Mucosa of rectum (tissue), 2 donors: ENCODE measurements at regions not wholly inside any gene's neighbourhood (a gene's known extent, or its start where the extent isn't known, plus 50 kb on each side); places are given as distances from the start of the nearest gene placed in this dataset.

Experiments
- H3K27ac ChIP-seq, 2 donors: one replicate each; pipeline ENCODE4 v1.7.0; 2013; ENCODE audit warnings: inconsistent platforms in 2 of 2, low read depth in 2 of 2, low read length in 2 of 2
- H3K27me3 ChIP-seq, 2 donors: one replicate each; pipeline ENCODE4 v1.7.0; 2013; ENCODE audit warnings: low read length in 2 of 2; ENCODE audit not compliant: control insufficient read depth in 2 of 2, insufficient read depth in 2 of 2
- H3K36me3 ChIP-seq, 2 donors: one replicate each; pipeline ENCODE4 v1.7.0; 2013; ENCODE audit warnings: low read length in 2 of 2; ENCODE audit not compliant: control insufficient read depth in 2 of 2, insufficient read depth in 2 of 2
- H3K4me1 ChIP-seq, 2 donors: one replicate each; pipeline ENCODE4 v1.7.0; 2013; ENCODE audit warnings: low read length in 2 of 2, mild to moderate bottlenecking in 1 of 2; ENCODE audit not compliant: control insufficient read depth in 2 of 2, insufficient read depth in 2 of 2
- H3K4me3 ChIP-seq, 2 donors: one replicate each; pipeline ENCODE4 v1.7.0; 2013; ENCODE audit warnings: low read length in 2 of 2
- H3K9ac ChIP-seq, 2 donors: one replicate each; pipeline ENCODE4 v1.7.0; 2013; ENCODE audit warnings: low read length in 2 of 2, low read depth in 1 of 2, mild to moderate bottlenecking in 1 of 2
- H3K9me3 ChIP-seq, 2 donors: one replicate each; pipeline ENCODE4 v1.7.0; 2013; ENCODE audit warnings: low read length in 2 of 2; ENCODE audit not compliant: control insufficient read depth in 2 of 2
- donor health status: healthy.
- donor health status: Normal muscosa, but diverticular disease.

DNA sequence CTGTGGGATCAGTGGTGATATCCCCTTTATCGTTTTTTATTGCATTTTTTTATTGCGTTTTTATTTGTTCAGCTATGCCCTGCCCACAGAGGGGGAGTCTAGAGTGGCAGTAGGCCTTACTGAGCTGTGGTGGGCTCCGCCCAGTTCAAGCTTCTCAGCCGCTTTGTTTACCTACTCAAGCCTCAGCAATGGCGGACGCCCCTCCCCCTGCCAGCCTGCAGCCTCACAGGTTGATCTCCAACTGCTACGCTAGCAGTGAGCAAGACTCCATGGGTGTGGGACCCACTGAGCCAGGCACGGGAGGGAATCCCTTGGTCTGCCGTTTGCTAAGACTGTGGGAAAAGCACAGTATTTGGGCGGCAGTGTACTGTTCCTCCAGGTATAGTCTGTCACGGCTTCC, 500.6 kb upstream of the MCTP2 start:
- Histone ChIP-seq H3K27ac (no peak overlapping the region), H3K27me3 (no peaks in the 10 kb centered on the region), H3K4me1 (no peaks in the 10 kb centered on the region), H3K9me3 (peaks cover 0 to 1% of the 10 kb centered on the region in 2 donors), H3K9ac (no peak overlapping the region), H3K36me3 (no peaks in the 10 kb centered on the region), H3K4me3 (no peak overlapping the region)

DNA sequence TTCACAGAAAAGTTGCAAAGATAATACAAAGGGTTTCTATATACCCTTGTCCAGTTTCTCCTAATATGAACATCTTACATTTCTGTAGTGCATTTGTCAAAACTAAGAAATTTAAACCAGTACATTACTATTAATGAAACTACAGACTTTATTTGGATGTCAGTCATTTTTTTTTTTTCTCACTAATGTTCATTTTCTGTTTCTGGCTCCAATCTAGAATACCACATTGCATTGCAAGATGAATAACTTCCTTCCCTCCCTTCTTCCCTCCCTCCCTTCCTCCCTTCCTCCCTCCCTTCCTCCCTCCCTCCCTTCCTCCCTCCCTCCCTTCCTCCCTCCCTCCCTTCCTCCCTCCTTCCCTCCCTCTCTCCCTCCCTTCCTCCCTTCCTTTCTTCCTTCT, 509.2 kb upstream of the MCTP2 start:
- Histone ChIP-seq H3K4me3 (no peak overlapping the region), H3K4me1 (no peaks in the 10 kb centered on the region), H3K9me3 (no peaks in the 10 kb centered on the region), H3K27ac (no peak overlapping the region), H3K9ac (no peak overlapping the region), H3K36me3 (no peaks in the 10 kb centered on the region), H3K27me3 (no peaks in the 10 kb centered on the region)

DNA sequence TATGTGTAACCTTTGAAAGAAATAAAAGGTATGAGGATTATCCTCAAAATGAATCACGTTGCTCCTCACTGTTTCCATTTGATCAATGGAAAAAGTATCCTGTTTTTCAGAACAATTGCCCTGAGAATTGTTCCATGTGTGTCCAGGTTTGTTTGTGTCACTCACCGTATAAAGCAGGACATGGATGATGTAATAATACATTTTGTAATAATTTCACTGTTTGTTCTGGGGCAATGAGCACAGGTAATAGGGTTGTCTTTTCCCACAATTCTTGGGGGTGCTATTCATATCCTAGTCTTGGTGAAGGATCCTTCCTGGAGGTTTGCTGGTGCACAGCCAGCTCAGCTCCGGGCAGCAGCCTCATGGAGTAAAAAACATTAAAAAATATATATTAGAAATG, 510.8 kb upstream of the MCTP2 start:
- no peaks in the 10 kb centered on the region for H3K4me1 ChIP-seq
- H3K9me3 ChIP-seq = no peaks in the 10 kb centered on the region
- H3K27ac ChIP-seq = no peak overlapping the region
- H3K27me3 ChIP-seq = no peaks in the 10 kb centered on the region
- H3K4me3 ChIP-seq = no peak overlapping the region
- H3K36me3 ChIP-seq = no peaks in the 10 kb centered on the region
- no peak overlapping the region for H3K9ac ChIP-seq

DNA sequence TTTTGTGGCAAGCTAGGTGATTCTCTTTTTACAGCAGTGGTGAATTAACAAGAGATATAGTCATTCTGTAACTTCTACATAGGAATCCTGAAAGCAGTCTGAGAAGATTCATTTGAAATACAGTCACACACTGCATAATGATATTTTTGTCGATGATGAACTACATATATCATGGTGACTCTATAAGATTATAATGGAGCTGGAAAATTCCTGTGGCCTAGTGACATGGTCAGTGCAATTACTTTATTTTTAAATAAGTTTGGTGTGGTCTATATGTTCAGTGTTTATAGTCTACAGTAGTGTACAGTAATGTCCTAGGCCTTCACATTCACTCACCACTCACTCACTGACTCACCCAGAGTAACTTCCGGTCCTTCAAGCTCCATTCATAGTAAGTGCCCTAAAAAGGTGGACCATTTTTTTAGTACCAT, 511.4 kb upstream of the MCTP2 start:
- Histone ChIP-seq H3K4me3 (no peak overlapping the region), H3K27ac (no peak overlapping the region), H3K9me3 (no peaks in the 10 kb centered on the region), H3K36me3 (no peaks in the 10 kb centered on the region), H3K27me3 (no peaks in the 10 kb centered on the region), H3K4me1 (no peaks in the 10 kb centered on the region), H3K9ac (no peak overlapping the region)

DNA sequence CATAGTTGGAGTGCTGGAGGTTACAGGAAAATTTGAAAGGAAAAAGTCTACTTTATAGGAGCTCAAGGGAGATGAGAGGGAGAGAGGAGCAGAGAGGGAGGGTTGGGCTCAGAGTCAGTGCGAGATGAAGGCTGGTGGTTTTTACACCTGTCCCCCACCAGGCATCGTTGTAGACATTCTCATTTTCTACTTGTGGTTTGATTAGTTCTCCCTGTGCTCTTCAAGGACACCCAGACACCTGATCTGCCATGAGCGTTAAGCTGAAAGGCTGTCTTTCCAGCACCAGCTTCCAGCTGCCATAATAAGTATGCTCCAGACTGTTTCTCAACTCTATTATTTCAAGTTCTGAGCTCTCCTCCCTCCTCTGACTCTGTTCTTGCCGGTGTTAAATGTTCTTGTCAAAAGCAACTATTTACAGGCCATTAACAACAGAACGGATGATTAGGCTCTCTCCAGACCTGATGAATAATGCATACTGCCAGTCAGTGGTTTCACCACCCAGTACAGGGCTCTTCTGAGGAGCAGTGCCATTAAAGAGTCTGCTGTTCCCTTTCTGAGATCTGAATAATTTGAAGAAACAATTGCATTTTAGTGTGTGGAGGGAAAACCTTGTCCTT, 514.6 kb upstream of the MCTP2 start:
- Histone ChIP-seq H3K9ac (no peak overlapping the region), H3K27ac (no peak overlapping the region), H3K4me3 (no peak overlapping the region), H3K27me3 (no peaks in the 10 kb centered on the region), H3K36me3 (no peaks in the 10 kb centered on the region), H3K9me3 (no peaks in the 10 kb centered on the region), H3K4me1 (no peaks in the 10 kb centered on the region)

DNA sequence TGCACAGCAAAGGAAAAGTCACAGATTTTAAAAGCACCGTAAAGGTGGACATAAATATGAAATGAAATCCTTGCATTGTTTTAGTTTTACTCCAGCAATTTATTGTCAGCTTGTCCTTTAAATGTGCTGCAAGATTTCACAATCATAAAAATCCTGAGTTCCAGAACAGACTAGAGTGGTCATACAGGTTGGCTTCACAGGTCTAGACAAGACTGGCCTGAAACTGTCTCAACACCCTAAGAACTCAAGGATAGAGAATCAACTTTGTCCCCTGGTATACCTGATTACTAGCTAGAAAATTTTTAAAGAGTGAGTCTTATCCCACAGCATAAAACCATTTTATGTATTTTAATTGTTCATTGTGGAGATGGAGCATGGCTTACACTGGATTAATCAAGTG, 521.7 kb upstream of the MCTP2 start:
- H3K27ac ChIP-seq = no peak overlapping the region
- H3K9ac ChIP-seq = no peak overlapping the region
- H3K4me1 ChIP-seq = no peaks in the 10 kb centered on the region
- no peaks in the 10 kb centered on the region for H3K9me3 ChIP-seq
- H3K36me3 ChIP-seq = no peaks in the 10 kb centered on the region
- H3K27me3 ChIP-seq = no peaks in the 10 kb centered on the region
- no peak overlapping the region for H3K4me3 ChIP-seq

DNA sequence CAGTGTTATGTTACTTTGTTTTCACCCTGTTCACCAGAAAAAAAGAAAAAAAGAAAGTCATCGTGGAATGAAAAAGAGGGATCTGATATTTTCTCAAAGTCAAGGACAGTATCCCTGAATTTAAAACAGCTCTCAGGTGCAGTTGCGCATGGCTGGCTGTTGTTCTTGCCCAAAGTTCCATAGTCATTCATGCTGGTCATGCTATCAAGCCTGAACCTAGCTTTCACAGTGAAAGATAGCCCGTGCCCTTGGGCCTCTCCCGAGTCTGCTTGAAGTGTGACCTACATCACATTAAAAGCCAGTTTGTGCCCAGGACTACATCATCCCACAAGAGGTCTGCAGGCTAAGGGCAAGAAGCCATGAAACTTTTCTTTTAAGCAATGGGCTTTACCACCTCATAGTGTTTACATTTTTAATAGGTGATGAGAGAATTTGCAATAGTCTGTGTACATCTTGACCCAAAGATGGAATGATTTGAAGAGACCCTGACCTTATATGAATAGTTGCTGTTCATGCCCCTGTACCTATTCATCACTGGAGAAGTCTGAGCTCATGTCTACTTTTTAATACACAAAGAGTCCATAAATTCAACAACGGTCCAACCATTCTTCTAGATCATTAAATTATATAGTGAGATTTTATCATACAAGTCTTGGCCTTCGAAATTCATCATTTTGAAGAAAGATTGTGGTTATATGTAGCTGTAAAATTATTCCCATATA, 522.5 kb upstream of the MCTP2 start:
- no peak overlapping the region for H3K9ac ChIP-seq
- H3K27me3 ChIP-seq = no peaks in the 10 kb centered on the region
- no peak overlapping the region for H3K27ac ChIP-seq
- no peaks in the 10 kb centered on the region for H3K9me3 ChIP-seq
- H3K36me3 ChIP-seq = no peaks in the 10 kb centered on the region
- no peaks in the 10 kb centered on the region for H3K4me1 ChIP-seq
- H3K4me3 ChIP-seq = no peak overlapping the region

DNA sequence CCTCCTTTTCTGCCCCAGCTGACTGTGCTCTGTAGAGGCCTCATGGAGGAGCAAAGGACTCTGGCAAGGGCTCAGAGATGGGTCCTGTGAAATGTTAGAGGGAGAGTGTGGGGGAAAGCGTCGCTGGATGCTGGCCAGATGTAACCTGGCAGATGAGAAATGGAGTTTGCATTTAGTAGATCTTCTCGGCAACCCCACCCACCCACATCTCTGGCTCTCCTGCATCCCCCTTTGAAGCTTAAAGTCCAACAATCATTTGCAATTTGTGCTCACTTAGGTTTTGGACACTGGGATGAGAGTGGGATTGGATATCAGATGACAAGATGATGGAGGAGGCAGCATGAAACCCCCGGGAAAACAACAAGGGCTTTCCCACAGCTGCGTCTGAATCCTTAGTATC, 523.6 kb upstream of the MCTP2 start:
- Histone ChIP-seq H3K27me3 (no peaks in the 10 kb centered on the region), H3K27ac (no peak overlapping the region), H3K36me3 (no peaks in the 10 kb centered on the region), H3K4me1 (no peaks in the 10 kb centered on the region), H3K4me3 (no peak overlapping the region), H3K9ac (no peak overlapping the region), H3K9me3 (no peaks in the 10 kb centered on the region)

DNA sequence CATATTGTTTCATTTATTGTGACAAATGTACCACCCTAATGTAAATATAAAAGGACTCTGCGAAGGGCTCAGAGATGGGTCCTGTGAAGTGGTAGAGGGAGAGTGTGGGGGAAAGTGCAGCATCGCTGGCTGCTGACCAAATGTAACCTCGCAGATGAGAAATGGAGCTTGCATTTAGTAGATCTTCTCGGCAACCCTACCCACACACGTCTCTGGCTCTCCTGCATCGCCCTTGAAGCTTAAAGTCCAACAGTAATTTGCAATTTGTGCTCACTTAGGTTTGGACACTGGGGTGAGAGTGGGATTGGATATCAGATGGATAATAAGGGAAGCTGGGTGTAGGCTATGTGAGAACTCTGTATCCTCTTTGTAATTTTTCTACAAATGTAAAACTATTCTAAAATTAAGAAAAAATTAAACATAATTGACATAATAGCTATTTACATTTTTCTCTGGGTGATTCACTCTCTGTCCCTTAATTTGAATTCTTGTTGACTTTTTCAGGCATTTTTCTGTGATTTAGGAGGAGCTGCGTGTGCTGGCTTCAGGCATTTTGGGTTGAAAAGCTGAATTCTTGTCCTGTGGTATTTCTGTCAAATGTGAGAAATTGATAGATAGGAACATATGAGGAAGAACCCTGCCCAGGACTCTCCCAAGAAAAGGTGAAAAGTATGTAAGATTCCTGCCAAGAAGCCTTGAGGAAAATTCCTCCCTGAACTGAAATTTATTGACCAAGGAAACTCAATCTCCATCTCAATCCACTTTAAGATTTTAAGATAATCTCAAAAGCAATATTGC, 524.7 kb upstream of the MCTP2 start:
- Histone ChIP-seq H3K36me3 (no peaks in the 10 kb centered on the region), H3K4me3 (no peak overlapping the region), H3K9ac (no peak overlapping the region), H3K27me3 (no peaks in the 10 kb centered on the region), H3K9me3 (no peaks in the 10 kb centered on the region), H3K4me1 (no peaks in the 10 kb centered on the region), H3K27ac (no peak overlapping the region)

DNA sequence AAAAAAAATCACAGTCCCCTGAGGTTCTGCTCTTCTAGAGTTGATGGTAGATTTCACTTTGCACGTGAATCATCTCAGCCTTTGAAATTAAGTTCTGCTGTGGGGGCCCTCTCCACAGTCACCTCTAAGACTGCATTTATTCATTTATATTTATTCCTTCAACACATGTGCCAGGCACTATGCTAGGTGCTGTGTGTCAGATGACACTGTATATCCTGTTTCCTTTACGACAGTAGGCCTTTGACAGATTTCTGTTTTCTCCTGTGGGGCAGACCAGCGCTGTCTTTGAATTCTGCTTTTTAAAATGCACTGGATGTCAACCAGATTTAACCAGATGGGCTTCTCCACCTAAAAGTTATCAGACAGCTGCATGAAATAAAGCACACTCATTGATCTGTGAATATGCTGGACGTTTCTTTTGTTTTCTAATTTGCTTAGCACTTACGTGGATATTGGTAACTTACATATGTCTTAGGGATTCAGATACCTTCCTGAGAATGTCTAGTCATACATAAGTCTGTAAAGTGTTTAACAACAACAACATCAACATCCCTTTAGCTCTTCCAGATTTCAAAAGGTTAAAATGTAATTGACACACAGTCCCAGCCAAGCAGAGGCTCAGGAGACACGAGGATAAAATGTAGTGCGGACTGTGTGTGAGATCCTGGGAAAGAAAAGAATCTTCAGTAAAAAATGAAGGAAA, 525.5 kb upstream of the MCTP2 start:
- Histone ChIP-seq H3K36me3 (no peaks in the 10 kb centered on the region), H3K4me3 (no peak overlapping the region), H3K27ac (no peak overlapping the region), H3K4me1 (no peaks in the 10 kb centered on the region), H3K27me3 (no peaks in the 10 kb centered on the region), H3K9ac (no peak overlapping the region), H3K9me3 (no peaks in the 10 kb centered on the region)
